ENCODE measurements at regions not wholly inside any gene's neighbourhood (a gene's known extent, or its start where the extent isn't known, plus 50 kb on each side); places are given as distances from the start of the nearest gene placed in this dataset.

GRCh38 chr11:70501051-70501901, 102.9 kb downstream of the CTTN start:
- DNase-seq (ENCODE audit: low read depth), result peak; percentile 48

GRCh38 chr11:70501933-70502540, 103.7 kb downstream of the CTTN start:
- no peak for DNase-seq (ENCODE audit: low read depth)

- no peak for DNase-seq (ENCODE audit: low read depth)
These were observed 104.5 kb downstream of the CTTN start for GRCh38 chr11:70502677-70503467.

GRCh38 chr11:70503468-70504221, 105.3 kb downstream of the CTTN start:
- no peak for DNase-seq (ENCODE audit: low read depth)

- DNase-seq (ENCODE audit: low read depth), result no peak
These were observed 106.1 kb downstream of the CTTN start for GRCh38 chr11:70504246-70505020.

- DNase-seq (ENCODE audit: low read depth), result no peak
These were observed 107.0 kb downstream of the CTTN start for GRCh38 chr11:70505331-70505731.

GRCh38 chr11:70505761-70506657, 107.7 kb downstream of the CTTN start:
- DNase-seq (ENCODE audit: low read depth), result no peak

GRCh38 chr11:70506658-70506970, 108.3 kb downstream of the CTTN start:
- no peak for DNase-seq (ENCODE audit: low read depth)

GRCh38 chr11:70506986-70507385, 108.7 kb downstream of the CTTN start:
- no peak for DNase-seq (ENCODE audit: low read depth)

GRCh38 chr11:70507466-70508230, 109.3 kb downstream of the CTTN start:
- DNase-seq (ENCODE audit: low read depth), result no peak

GRCh38 chr11:70508231-70508480, 109.8 kb downstream of the CTTN start:
- no peak for DNase-seq (ENCODE audit: low read depth)

GRCh38 chr11:70509476-70509875, 111.1 kb downstream of the CTTN start:
- DNase-seq (ENCODE audit: low read depth), result no peak

GRCh38 chr11:70510106-70510505, 111.8 kb downstream of the CTTN start:
- no peak for DNase-seq (ENCODE audit: low read depth)

- DNase-seq (ENCODE audit: low read depth), result no peak
These were observed 112.2 kb downstream of the CTTN start for GRCh38 chr11:70510571-70510970.

GRCh38 chr11:70511345-70511744, 113.0 kb downstream of the CTTN start:
- no peak for DNase-seq (ENCODE audit: low read depth)

- no peak for DNase-seq (ENCODE audit: low read depth)
These were observed 114.4 kb downstream of the CTTN start for GRCh38 chr11:70512716-70513115.

GRCh38 chr11:70517203-70517602, 118.9 kb downstream of the CTTN start:
- DNase-seq (ENCODE audit: low read depth), result no peak

- peak; percentile 92 for DNase-seq (ENCODE audit: low read depth)
These were observed 119.9 kb downstream of the CTTN start for GRCh38 chr11:70517988-70518907.

- DNase-seq (ENCODE audit: low read depth), result peak; percentile 67
These were observed 120.8 kb downstream of the CTTN start for GRCh38 chr11:70519117-70519516.
